H9 (cell line): ENCODE measurements at regions not wholly inside any gene's neighbourhood (a gene's known extent, or its start where the extent isn't known, plus 50 kb on each side); places are given as distances from the start of the nearest gene placed in this dataset.

Source experiments
- DNase-seq: peaks from one replicate; pipeline ENCODE4 v3.0.0-alpha.2; 2017
- H2AFZ ChIP-seq: one replicate; pipeline ENCODE4 v1.6.1; 2013; ENCODE audit warnings: mild to moderate bottlenecking, low read length, control low read depth, moderate library complexity
- H2AK5ac ChIP-seq: 2 replicates; pipeline ENCODE4 v1.6.1; 2013; ENCODE audit warnings: low read length, control low read depth, mixed read lengths; ENCODE audit not compliant: insufficient read length
- H2BK120ac ChIP-seq: one replicate; pipeline ENCODE4 v1.6.1; 2013; ENCODE audit warnings: low read depth, mild to moderate bottlenecking, low read length, control low read depth, inconsistent platforms; ENCODE audit not compliant: poor library complexity, severe bottlenecking
- H2BK12ac ChIP-seq: 2 replicates; pipeline ENCODE4 v1.6.1; 2013; ENCODE audit warnings: low read length, control low read depth, mixed read lengths, low read depth; ENCODE audit not compliant: insufficient read length
- H2BK15ac ChIP-seq: 2 replicates; pipeline ENCODE4 v1.6.1; 2013; ENCODE audit warnings: low read depth, low read length, control low read depth
- H2BK20ac ChIP-seq: one replicate; pipeline ENCODE4 v1.6.1; 2013; ENCODE audit warnings: low read depth, mild to moderate bottlenecking, low read length, control low read depth, inconsistent platforms; ENCODE audit not compliant: poor library complexity, severe bottlenecking
- H2BK5ac ChIP-seq: 2 replicates; pipeline ENCODE4 v1.6.1; 2013; ENCODE audit warnings: low read length, control low read depth, mixed read lengths; ENCODE audit not compliant: insufficient read length
- H3K14ac ChIP-seq: 2 replicates; pipeline ENCODE4 v1.6.1; 2013; ENCODE audit warnings: low read length, control low read depth; ENCODE audit not compliant: insufficient read depth
- H3K18ac ChIP-seq: 2 replicates; pipeline ENCODE4 v1.6.1; 2013; ENCODE audit warnings: low read depth, mild to moderate bottlenecking, mixed read lengths, low read length, control low read depth; ENCODE audit not compliant: insufficient read length
- H3K23ac ChIP-seq: 2 replicates; pipeline ENCODE4 v1.6.1; 2013; ENCODE audit warnings: low read length, control low read depth, mixed read lengths, low read depth; ENCODE audit not compliant: insufficient read length
- H3K23me2 ChIP-seq: 2 replicates; pipeline ENCODE4 v1.6.1; 2013; ENCODE audit warnings: low read depth, mild to moderate bottlenecking, mixed read lengths, low read length, control low read depth; ENCODE audit not compliant: insufficient read length, poor library complexity, severe bottlenecking
- H3K27ac ChIP-seq: 2 replicates; pipeline ENCODE4 v1.5.1; 2013; ENCODE audit warnings: low read length, control low read depth, mixed read lengths, low read depth; ENCODE audit not compliant: insufficient read length
- H3K27me3 ChIP-seq: 2 replicates; pipeline ENCODE4 v1.6.1; 2013; ENCODE audit warnings: low read length, control low read depth, inconsistent platforms; ENCODE audit not compliant: insufficient read depth
- H3K4ac ChIP-seq: 2 replicates; pipeline ENCODE4 v1.6.1; 2013; ENCODE audit warnings: low read depth, mild to moderate bottlenecking, control low read depth, inconsistent platforms, low read length, moderate library complexity
- H3K4me1 ChIP-seq: 2 replicates; pipeline ENCODE4 v1.6.1; 2013; ENCODE audit warnings: low read length, control low read depth, inconsistent platforms; ENCODE audit not compliant: insufficient read depth
- H3K4me2 ChIP-seq: 2 replicates; pipeline ENCODE4 v1.6.1; 2013; ENCODE audit warnings: low read length, control low read depth, mixed read lengths; ENCODE audit not compliant: insufficient read length, insufficient read depth
- H3K56ac ChIP-seq: 2 replicates; pipeline ENCODE4 v1.6.1; 2013; ENCODE audit warnings: low read depth, mild to moderate bottlenecking, mixed read lengths, low read length, control low read depth; ENCODE audit not compliant: insufficient read length
- H3K79me1 ChIP-seq: 2 replicates; pipeline ENCODE4 v1.6.1; 2013; ENCODE audit warnings: low read depth, mild to moderate bottlenecking, moderate library complexity, low read length, control low read depth, inconsistent platforms; ENCODE audit not compliant: insufficient read depth, poor library complexity, severe bottlenecking
- H3K79me2 ChIP-seq: 2 replicates; pipeline ENCODE4 v1.6.1; 2013; ENCODE audit warnings: low read length, control low read depth, inconsistent platforms; ENCODE audit not compliant: insufficient read depth
- H3K9ac ChIP-seq: 2 replicates; pipeline ENCODE4 v1.6.1; 2013; ENCODE audit warnings: low read length, control low read depth, mixed read lengths; ENCODE audit not compliant: insufficient read length; ENCODE audit errors: extremely low read depth
- H3K9me3 ChIP-seq: one replicate; pipeline ENCODE4 v1.6.1; 2013; ENCODE audit warnings: low read depth, low read length, inconsistent platforms; ENCODE audit not compliant: control insufficient read depth
- H3T11ph ChIP-seq: one replicate; pipeline ENCODE4 v1.6.1; 2013; ENCODE audit warnings: mild to moderate bottlenecking, low read length, control low read depth, inconsistent platforms
- H4K20me1 ChIP-seq: one replicate; pipeline ENCODE4 v1.6.1; 2013; ENCODE audit not compliant: control insufficient read depth, insufficient read length, insufficient read depth
- H4K5ac ChIP-seq: 2 replicates; pipeline ENCODE4 v1.6.1; 2013; ENCODE audit warnings: low read depth, mild to moderate bottlenecking, mixed read lengths, low read length, control low read depth; ENCODE audit not compliant: insufficient read length
- H4K8ac ChIP-seq: replicated peaks from 2 replicates; pipeline ENCODE4 v1.6.1; 2013; ENCODE audit warnings: low read length, control low read depth, mixed read lengths, low read depth; ENCODE audit not compliant: insufficient read length
- H4K91ac ChIP-seq: 2 replicates; pipeline ENCODE4 v1.6.1; 2013; ENCODE audit warnings: low read depth, mild to moderate bottlenecking, moderate library complexity, mixed read lengths, low read length, control low read depth; ENCODE audit not compliant: insufficient read length
- H3K27ac Mint-ChIP-seq, 3 experiments: 2 replicates in 2 of 3; 3 replicates in 1 of 3; pipeline ENCODE4 v1.8.0; 2020 to 2021; ENCODE audit warnings: mixed read lengths in 3 of 3, mild to moderate bottlenecking in 1 of 3, moderate library complexity in 1 of 3
- H3K27me3 Mint-ChIP-seq: 2 replicates; pipeline ENCODE4 v1.8.0; 2021; ENCODE audit warnings: low read depth, mild to moderate bottlenecking, moderate library complexity, mixed read lengths
- H3K36me3 Mint-ChIP-seq, 3 experiments: 2 replicates in 2 of 3; 3 replicates in 1 of 3; pipeline ENCODE4 v1.8.0; 2020 to 2021; ENCODE audit warnings: low read depth in 3 of 3, mixed read lengths in 3 of 3; ENCODE audit not compliant: insufficient read depth in 1 of 3
- H3K4me1 Mint-ChIP-seq, 2 experiments: 2 replicates each; pipeline ENCODE4 v1.8.0; 2020; ENCODE audit warnings: mixed read lengths in 2 of 2
- H3K4me3 Mint-ChIP-seq, 2 experiments: 2 replicates in 1 of 2; 3 replicates in 1 of 2; pipeline ENCODE4 v1.8.0; 2020 to 2021; ENCODE audit warnings: mild to moderate bottlenecking in 2 of 2, mixed read lengths in 2 of 2, moderate library complexity in 1 of 2
- H3K9me3 Mint-ChIP-seq, 2 experiments: 2 replicates in 1 of 2; 3 replicates in 1 of 2; pipeline ENCODE4 v1.8.0; 2020; ENCODE audit warnings: mild to moderate bottlenecking in 2 of 2, mixed read lengths in 2 of 2, moderate library complexity in 1 of 2
- WGBS: extraction: QIAGEN DNeasy Blood & Tissue Kit; methylation state at CpG from one replicate; pipeline ENCODE4 v1.1.7; 2013; ENCODE audit warnings: missing lambda C conversion rate, low lambda C conversion rate, mixed read lengths; ENCODE audit not compliant: insufficient read length; ENCODE audit errors: extremely low coverage; 5-methylcytosine and 5-hydroxymethylcytosine counted together
- TF ChIP-seq, protein P1 (sequence below): fragments of 200-600 bp; sonication (generic); conservative IDR thresholded peaks from 3 replicates; pipeline ENCODE4 v1.8.0; 2021; ENCODE audit warnings: antibody characterized with exemption, mild to moderate bottlenecking

DNA sequence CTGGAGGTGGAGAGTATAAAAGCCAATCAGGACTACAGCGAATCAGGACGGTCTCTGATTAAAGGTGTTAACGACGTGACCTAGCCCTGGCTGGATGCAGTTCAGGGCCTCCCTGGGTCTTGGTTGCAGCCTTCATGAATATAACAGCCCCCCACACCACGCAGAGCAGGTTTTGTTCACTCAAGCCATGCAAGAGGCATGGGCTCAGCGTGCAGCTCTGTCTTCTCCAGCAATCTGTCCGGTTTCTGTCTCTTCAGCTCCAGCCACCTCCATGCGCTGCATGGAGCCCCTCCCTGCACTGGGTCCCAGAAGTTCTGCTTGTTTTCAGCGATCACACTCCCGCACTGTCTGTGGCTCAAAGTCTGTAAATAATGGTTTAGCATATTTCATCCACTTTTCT lies 57.1 kb upstream of the CHRNA7 start:
- Histone ChIP-seq H4K5ac (no peak overlapping the region), H2BK20ac (no peak overlapping the region), H3K27ac (no peak overlapping the region), H3K27me3 (no peaks in the 10 kb centered on the region), H3K4me2 (no peak overlapping the region), H3T11ph (no peak overlapping the region), H2BK120ac (no peak overlapping the region), H2BK12ac (no peak overlapping the region), H2AFZ (no peak overlapping the region), H2BK15ac (no peak overlapping the region), H3K9me3 (no peaks in the 10 kb centered on the region), H3K14ac (no peak overlapping the region), H3K79me2 (no peaks in the 10 kb centered on the region), H3K23ac (no peak overlapping the region), H4K91ac (no peak overlapping the region), H4K20me1 (no peaks in the 10 kb centered on the region), H3K4me1 (no peaks in the 10 kb centered on the region; the same call in 1 of the 2 replicates), H3K23me2 (peaks cover 6% of the 10 kb centered on the region), H2BK5ac (no peak overlapping the region), H3K9ac (no peak overlapping the region), H3K56ac (no peak overlapping the region), H4K8ac (no peak overlapping the region), H2AK5ac (no peak overlapping the region), H3K4ac (no peak overlapping the region), H3K18ac (no peak overlapping the region), H3K79me1 (no peaks in the 10 kb centered on the region)
- Mint-ChIP-seq H3K9me3 (no peaks in the 10 kb centered on the region), H3K4me3 (no peak overlapping the region), H3K27ac (no peak overlapping the region), H3K36me3 (no peaks in the 10 kb centered on the region), H3K4me1 (peaks cover 13 to 15% of the 10 kb centered on the region in 2 experiments), H3K27me3 (peaks cover 15% of the 10 kb centered on the region)
- no CpG with 5 or more reads among the region's 10 CpGs for WGBS
- no peak for DNase-seq
- TF ChIP-seq, protein P1, sequence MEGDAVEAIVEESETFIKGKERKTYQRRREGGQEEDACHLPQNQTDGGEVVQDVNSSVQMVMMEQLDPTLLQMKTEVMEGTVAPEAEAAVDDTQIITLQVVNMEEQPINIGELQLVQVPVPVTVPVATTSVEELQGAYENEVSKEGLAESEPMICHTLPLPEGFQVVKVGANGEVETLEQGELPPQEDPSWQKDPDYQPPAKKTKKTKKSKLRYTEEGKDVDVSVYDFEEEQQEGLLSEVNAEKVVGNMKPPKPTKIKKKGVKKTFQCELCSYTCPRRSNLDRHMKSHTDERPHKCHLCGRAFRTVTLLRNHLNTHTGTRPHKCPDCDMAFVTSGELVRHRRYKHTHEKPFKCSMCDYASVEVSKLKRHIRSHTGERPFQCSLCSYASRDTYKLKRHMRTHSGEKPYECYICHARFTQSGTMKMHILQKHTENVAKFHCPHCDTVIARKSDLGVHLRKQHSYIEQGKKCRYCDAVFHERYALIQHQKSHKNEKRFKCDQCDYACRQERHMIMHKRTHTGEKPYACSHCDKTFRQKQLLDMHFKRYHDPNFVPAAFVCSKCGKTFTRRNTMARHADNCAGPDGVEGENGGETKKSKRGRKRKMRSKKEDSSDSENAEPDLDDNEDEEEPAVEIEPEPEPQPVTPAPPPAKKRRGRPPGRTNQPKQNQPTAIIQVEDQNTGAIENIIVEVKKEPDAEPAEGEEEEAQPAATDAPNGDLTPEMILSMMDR = no peak
